ENCODE measurements at regions not wholly inside any gene's neighbourhood (a gene's known extent, or its start where the extent isn't known, plus 50 kb on each side); places are given as distances from the start of the nearest gene placed in this dataset.

GRCh38 chrX:111013778-111014455 lies 82.1 kb upstream of the PAK3 start:
- no peak for DNase-seq (ENCODE audit: low read depth)
- H3K4me3 ChIP-seq (ENCODE audit: low read length) = no peak overlapping the region
- no peak for TF ChIP-seq CTCF (conservative IDR thresholded peaks at IDR 0.05; ENCODE audit: low read depth, low read length)

DNA sequence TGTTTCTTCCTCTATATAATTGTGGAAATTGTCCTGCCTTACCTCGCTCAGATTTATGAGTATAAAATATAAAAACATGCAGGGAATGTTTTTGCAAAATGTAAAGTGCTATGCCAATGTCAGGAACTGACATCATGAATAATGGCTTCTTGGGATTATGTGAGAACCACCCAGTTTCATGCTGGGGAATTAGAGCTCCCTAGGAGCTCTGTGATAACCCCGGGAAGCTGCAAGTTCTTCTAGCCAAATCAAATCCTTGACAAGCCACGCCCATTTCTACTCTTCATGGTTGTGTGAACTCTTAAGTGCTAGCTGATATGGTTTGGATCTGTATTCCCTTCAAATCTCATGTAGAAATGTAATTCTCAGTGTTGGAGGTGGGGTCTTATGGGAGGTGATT lies 85.9 kb upstream of the PAK3 start:
- no peak for DNase-seq (ENCODE audit: low read depth)
- no peak for TF ChIP-seq CTCF (conservative IDR thresholded peaks at IDR 0.05; ENCODE audit: low read depth, low read length)
- no peak overlapping the region for H3K4me3 ChIP-seq (ENCODE audit: low read length)

- DNase-seq (ENCODE audit: low read depth) = no peak
- H3K4me3 ChIP-seq (ENCODE audit: low read length) = no peak overlapping the region
- TF ChIP-seq CTCF (conservative IDR thresholded peaks at IDR 0.05; ENCODE audit: low read depth, low read length) = no peak
These were observed 86.7 kb upstream of the PAK3 start for GRCh38 chrX:111009256-111009655.

GRCh38 chrX:111008126-111008525 lies 87.9 kb upstream of the PAK3 start:
- no peak overlapping the region for H3K4me3 ChIP-seq (ENCODE audit: low read length)
- TF ChIP-seq CTCF (conservative IDR thresholded peaks at IDR 0.05; ENCODE audit: low read depth, low read length) = no peak
- no peak for DNase-seq (ENCODE audit: low read depth)

DNA sequence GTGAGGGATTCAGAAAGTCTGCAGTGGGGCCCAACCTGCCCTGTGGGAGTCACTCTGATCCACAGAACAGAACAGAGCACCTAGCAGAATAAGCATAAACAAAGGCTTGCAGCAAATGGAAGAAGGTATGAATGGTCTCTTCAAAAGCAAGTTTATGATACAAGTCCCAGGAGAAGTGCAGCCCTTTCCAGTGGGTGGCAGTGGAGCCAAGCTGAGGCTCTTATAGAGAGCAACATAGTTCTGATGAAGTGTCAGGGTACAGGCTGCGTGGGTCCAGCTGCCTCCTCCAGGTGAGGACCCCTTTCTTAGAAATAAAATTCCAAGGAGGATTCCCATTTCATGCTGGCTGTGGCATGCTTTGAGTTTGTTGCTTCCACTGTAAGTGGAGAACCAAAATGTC lies 88.8 kb upstream of the PAK3 start:
- TF ChIP-seq CTCF (conservative IDR thresholded peaks at IDR 0.05; ENCODE audit: low read depth, low read length) = no peak
- no peak overlapping the region for H3K4me3 ChIP-seq (ENCODE audit: low read length)
- no peak for DNase-seq (ENCODE audit: low read depth)

DNA sequence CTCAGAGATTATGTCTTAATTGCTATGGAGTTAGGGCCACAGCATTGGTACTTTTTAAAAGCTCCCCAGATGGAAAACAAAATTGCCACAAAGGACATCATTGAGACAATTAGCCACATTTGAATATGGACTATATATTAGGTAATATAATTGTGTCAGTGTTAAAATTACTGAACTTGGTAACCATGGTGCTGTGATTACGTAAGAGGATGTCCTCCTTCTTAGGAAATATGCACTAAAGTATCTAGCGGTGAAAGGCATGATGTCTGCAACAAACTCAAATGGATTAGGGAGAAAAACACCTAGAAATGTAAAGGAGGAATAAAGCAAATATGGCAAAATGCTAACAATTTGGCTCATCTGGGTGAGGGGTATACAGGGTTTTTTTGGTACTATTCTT lies 89.9 kb upstream of the PAK3 start:
- no peak for TF ChIP-seq CTCF (conservative IDR thresholded peaks at IDR 0.05; ENCODE audit: low read depth, low read length)
- no peak for DNase-seq (ENCODE audit: low read depth)
- H3K4me3 ChIP-seq (ENCODE audit: low read length) = no peak overlapping the region

DNA sequence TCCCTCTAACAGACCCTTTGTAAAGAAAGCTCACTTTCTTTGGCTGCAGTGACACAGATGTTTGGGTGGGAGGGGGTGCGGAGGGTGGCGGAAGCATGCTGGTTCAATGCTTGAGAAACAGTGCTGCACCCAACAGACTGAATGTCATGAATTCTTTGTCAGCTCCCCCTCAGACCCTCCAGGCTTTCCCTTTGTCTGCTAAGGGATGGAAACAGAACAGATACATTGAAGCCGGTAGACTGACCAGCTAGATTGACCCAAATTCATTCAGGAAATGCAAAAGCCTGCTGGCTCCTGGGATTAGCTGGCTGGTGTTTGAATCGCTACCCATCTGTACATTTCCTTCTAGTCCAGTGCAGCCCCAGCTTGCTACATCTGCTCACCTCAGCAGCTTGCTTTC lies 90.8 kb upstream of the PAK3 start:
- DNase-seq (ENCODE audit: low read depth) = no peak
- no peak overlapping the region for H3K4me3 ChIP-seq (ENCODE audit: low read length)
- TF ChIP-seq CTCF (conservative IDR thresholded peaks at IDR 0.05; ENCODE audit: low read depth, low read length) = no peak
